ENCODE measurements at regions not wholly inside any gene's neighbourhood (a gene's known extent, or its start where the extent isn't known, plus 50 kb on each side); places are given as distances from the start of the nearest gene placed in this dataset.
A peak's percentile ranks its signal among the peaks of the same experiment; 100 is the strongest.

DNA sequence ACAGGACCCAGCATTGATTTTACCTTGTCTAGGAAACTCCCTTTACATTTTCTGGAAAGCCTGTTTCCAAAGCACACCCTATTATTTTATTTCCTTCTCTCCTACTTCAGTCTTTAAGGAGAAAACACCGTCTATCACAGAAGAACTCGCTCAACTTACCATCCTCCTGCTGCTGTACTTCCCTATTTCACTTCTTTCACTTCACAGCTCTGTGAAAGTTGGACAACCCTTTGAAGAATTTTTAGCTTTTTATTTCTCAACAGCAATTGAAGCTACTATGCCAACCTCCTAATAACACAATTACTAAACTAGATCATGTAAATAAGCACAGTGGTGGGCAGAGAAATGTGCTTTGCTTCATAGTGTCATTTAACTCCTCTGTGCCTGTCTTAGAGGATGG lies 166.5 kb downstream of the TFEC start:
- ATAC-seq, result no peak
- intact Hi-C loops (cut with DNase I), result no loop called here
- no peak for DNase-seq
- no peaks in the 10 kb centered on the region for H3K4me1 ChIP-seq
- no peak overlapping the region for H3K4me3 ChIP-seq
- no peaks in the 10 kb centered on the region for H3K27me3 ChIP-seq (ENCODE audit: low read depth)
- H3K36me3 ChIP-seq, result no peaks in the 10 kb centered on the region
- H3K9me3 ChIP-seq, result no peaks in the 10 kb centered on the region
- H3K27ac ChIP-seq, result no peak overlapping the region
- TF ChIP-seq, protein P1, sequence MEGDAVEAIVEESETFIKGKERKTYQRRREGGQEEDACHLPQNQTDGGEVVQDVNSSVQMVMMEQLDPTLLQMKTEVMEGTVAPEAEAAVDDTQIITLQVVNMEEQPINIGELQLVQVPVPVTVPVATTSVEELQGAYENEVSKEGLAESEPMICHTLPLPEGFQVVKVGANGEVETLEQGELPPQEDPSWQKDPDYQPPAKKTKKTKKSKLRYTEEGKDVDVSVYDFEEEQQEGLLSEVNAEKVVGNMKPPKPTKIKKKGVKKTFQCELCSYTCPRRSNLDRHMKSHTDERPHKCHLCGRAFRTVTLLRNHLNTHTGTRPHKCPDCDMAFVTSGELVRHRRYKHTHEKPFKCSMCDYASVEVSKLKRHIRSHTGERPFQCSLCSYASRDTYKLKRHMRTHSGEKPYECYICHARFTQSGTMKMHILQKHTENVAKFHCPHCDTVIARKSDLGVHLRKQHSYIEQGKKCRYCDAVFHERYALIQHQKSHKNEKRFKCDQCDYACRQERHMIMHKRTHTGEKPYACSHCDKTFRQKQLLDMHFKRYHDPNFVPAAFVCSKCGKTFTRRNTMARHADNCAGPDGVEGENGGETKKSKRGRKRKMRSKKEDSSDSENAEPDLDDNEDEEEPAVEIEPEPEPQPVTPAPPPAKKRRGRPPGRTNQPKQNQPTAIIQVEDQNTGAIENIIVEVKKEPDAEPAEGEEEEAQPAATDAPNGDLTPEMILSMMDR (IDR thresholded peaks at IDR 0.05), result no peak

GRCh38 chr7:115851291-115851690 lies 179.3 kb downstream of the TFEC start:
- H3K27me3 ChIP-seq (ENCODE audit: low read depth), result no peaks in the 10 kb centered on the region
- H3K4me3 ChIP-seq, result no peak overlapping the region
- no peaks in the 10 kb centered on the region for H3K4me1 ChIP-seq
- no peaks in the 10 kb centered on the region for H3K9me3 ChIP-seq
- ATAC-seq, result no peak
- H3K36me3 ChIP-seq, result no peaks in the 10 kb centered on the region
- intact Hi-C loops (cut with DNase I), result no loop called here
- DNase-seq, result no peak
- H3K27ac ChIP-seq, result no peak overlapping the region
- TF ChIP-seq, protein P1 (IDR thresholded peaks at IDR 0.05), result peak; percentile 41

- H3K4me3 ChIP-seq, result no peak overlapping the region
- ATAC-seq (no peak), DNase-seq (no peak)
- no peaks in the 10 kb centered on the region for H3K36me3 ChIP-seq
- H3K27ac ChIP-seq, result no peak overlapping the region
- no peaks in the 10 kb centered on the region for H3K27me3 ChIP-seq (ENCODE audit: low read depth)
- TF ChIP-seq, protein P1 (IDR thresholded peaks at IDR 0.05), result no peak
- intact Hi-C loops (cut with DNase I), result no loop called here
- H3K4me1 ChIP-seq, result no peaks in the 10 kb centered on the region
- H3K9me3 ChIP-seq, result no peaks in the 10 kb centered on the region
Observed at GRCh38 chr7:115850774-115851173, 179.8 kb downstream of the TFEC start.

DNA sequence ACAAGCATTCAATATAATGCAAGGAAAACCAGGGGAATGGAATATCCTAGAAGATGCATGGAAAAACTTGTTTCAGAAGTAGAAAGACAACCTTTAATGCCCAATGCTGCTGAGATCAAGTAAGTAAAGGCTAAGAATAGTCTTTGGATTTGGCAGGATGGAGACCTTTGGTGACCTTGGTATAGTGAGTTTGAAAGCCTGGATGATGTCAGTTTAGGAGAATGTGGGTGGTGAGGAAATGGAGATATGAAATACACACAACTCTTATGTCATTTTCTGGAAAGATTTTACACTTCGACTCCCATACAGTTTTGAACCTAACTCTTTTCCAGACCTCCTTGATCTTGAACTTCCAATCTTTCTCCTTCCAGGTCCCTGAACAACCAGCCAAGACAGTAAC lies 185.7 kb downstream of the TFEC start:
- Histone ChIP-seq H3K4me3 (no peak overlapping the region), H3K27me3 (ENCODE audit: low read depth) (no peaks in the 10 kb centered on the region), H3K36me3 (no peaks in the 10 kb centered on the region), H3K4me1 (no peaks in the 10 kb centered on the region), H3K27ac (no peak overlapping the region), H3K9me3 (no peaks in the 10 kb centered on the region)
- DNase-seq (no peak), ATAC-seq (no peak)
- TF ChIP-seq, protein P1 (IDR thresholded peaks at IDR 0.05), result no peak
- intact Hi-C loops (cut with DNase I), result no loop called here

GRCh38 chr7:115840702-115841101 lies 189.9 kb downstream of the TFEC start:
- TF ChIP-seq, protein P1 (IDR thresholded peaks at IDR 0.05), result no peak
- Histone ChIP-seq H3K36me3 (no peaks in the 10 kb centered on the region), H3K27me3 (ENCODE audit: low read depth) (no peaks in the 10 kb centered on the region), H3K9me3 (no peaks in the 10 kb centered on the region), H3K27ac (no peak overlapping the region), H3K4me1 (no peaks in the 10 kb centered on the region), H3K4me3 (no peak overlapping the region)
- intact Hi-C loops (cut with DNase I), result no loop called here
- no peak for DNase-seq
- ATAC-seq, result no peak

- no peak for DNase-seq
- intact Hi-C loops (cut with DNase I), result no loop called here
- Histone ChIP-seq H3K27me3 (ENCODE audit: low read depth) (no peaks in the 10 kb centered on the region), H3K4me3 (no peak overlapping the region), H3K9me3 (no peaks in the 10 kb centered on the region), H3K4me1 (no peaks in the 10 kb centered on the region), H3K36me3 (no peaks in the 10 kb centered on the region), H3K27ac (no peak overlapping the region)
- no peak for ATAC-seq
- TF ChIP-seq, protein P1 (IDR thresholded peaks at IDR 0.05), result no peak
Observed at GRCh38 chr7:115838829-115839228, 191.7 kb downstream of the TFEC start.

Data from lower lobe of right lung (tissue), 2 donors.